ENCODE measurements at regions not wholly inside any gene's neighbourhood (a gene's known extent, or its start where the extent isn't known, plus 50 kb on each side); places are given as distances from the start of the nearest gene placed in this dataset.

DNA sequence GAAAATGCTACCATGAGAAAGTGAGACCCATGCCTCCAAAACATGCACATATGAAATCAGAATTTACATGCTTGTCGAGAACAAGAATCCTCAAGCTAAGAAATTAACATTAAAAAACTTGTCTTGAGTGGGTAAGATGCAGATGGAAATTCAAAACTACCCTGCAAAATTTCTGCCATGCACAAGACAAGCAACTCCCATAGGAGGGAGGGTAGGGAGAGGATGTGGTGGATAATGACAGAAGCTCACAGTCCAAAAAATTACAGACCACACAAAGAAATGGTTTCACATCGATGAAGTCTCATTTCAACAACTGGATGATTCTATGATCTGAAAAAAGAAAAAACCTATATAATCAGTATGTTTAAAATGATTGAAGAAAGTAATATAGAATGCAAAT, 319.9 kb upstream of the PTGER4 start:
- no peaks in the 10 kb centered on the region for H3K9me3 ChIP-seq (ENCODE audit: control insufficient read depth, insufficient read depth, low read depth, low read length)
- H4K20me1 ChIP-seq (ENCODE audit: control insufficient read depth, extremely low read depth, insufficient read depth, low read length), result no peaks in the 10 kb centered on the region
- H2AFZ ChIP-seq (ENCODE audit: low read length), result no peak overlapping the region
- no peak for DNase-seq (ENCODE audit: low read depth in 2 of 2)
- no peaks in the 10 kb centered on the region for H3K36me3 ChIP-seq (ENCODE audit: control insufficient read depth, insufficient read depth, low read length)
- H3K27me3 ChIP-seq (ENCODE audit: control insufficient read depth, insufficient read depth, low read length), result no peaks in the 10 kb centered on the region
- H3K4me2 ChIP-seq (ENCODE audit: extremely low read depth, insufficient read depth, low read length), result no peak overlapping the region
- no peak overlapping the region for H3K27ac ChIP-seq (ENCODE audit: insufficient read depth, low read length)
- H3K79me2 ChIP-seq (ENCODE audit: control insufficient read depth, insufficient read depth, low read length), result no peaks in the 10 kb centered on the region
- no peak overlapping the region for H3K4me3 ChIP-seq (replicated peaks in 1 of 4; ENCODE audit: control extremely low read depth in 1 of 4, insufficient read depth in 1 of 4, low read depth in 3 of 4, low read length in 4 of 4)
- no peaks in the 10 kb centered on the region for H3K4me1 ChIP-seq (ENCODE audit: control insufficient read depth, extremely low read depth, insufficient read depth, low read length)
- TF ChIP-seq EZH2 (IDR thresholded peaks at IDR 0.05; ENCODE audit: low read length, missing control alignments), result no peak
- TF ChIP-seq, protein P1, sequence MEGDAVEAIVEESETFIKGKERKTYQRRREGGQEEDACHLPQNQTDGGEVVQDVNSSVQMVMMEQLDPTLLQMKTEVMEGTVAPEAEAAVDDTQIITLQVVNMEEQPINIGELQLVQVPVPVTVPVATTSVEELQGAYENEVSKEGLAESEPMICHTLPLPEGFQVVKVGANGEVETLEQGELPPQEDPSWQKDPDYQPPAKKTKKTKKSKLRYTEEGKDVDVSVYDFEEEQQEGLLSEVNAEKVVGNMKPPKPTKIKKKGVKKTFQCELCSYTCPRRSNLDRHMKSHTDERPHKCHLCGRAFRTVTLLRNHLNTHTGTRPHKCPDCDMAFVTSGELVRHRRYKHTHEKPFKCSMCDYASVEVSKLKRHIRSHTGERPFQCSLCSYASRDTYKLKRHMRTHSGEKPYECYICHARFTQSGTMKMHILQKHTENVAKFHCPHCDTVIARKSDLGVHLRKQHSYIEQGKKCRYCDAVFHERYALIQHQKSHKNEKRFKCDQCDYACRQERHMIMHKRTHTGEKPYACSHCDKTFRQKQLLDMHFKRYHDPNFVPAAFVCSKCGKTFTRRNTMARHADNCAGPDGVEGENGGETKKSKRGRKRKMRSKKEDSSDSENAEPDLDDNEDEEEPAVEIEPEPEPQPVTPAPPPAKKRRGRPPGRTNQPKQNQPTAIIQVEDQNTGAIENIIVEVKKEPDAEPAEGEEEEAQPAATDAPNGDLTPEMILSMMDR (conservative IDR thresholded peaks at IDR 0.05 in 1 of 2, IDR thresholded peaks at IDR 0.05 in 1 of 2; ENCODE audit: low read depth in 1 of 2, low read length in 2 of 2), result no peak
- no peak overlapping the region for H3K9ac ChIP-seq (ENCODE audit: insufficient read depth, low read length)

DNA sequence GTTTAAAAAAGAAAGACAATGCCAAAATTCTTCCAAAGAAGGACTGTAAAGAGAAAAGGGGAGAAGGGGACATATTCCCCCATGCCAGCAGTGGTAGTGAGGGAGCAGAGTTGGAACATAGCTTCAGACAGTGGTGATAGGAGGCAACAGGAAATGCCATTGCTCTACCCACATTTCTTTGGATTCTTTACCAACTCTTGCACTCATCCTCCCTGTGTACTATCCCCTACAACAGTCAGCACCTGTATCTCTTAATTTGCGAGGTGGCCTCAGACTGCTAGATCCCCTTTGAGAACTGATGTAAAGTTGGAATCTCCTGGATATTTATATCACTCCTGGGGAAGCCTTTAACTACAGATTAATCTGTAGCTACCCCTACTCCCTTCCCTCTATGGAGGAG, 320.6 kb upstream of the PTGER4 start:
- Histone ChIP-seq H3K36me3 (ENCODE audit: control insufficient read depth, insufficient read depth, low read length) (no peaks in the 10 kb centered on the region), H3K9ac (ENCODE audit: insufficient read depth, low read length) (no peak overlapping the region), H3K27ac (ENCODE audit: insufficient read depth, low read length) (no peak overlapping the region), H3K9me3 (ENCODE audit: control insufficient read depth, insufficient read depth, low read depth, low read length) (no peaks in the 10 kb centered on the region), H3K4me1 (ENCODE audit: control insufficient read depth, extremely low read depth, insufficient read depth, low read length) (no peaks in the 10 kb centered on the region), H3K4me2 (ENCODE audit: extremely low read depth, insufficient read depth, low read length) (no peak overlapping the region), H3K27me3 (ENCODE audit: control insufficient read depth, insufficient read depth, low read length) (no peaks in the 10 kb centered on the region), H3K79me2 (ENCODE audit: control insufficient read depth, insufficient read depth, low read length) (no peaks in the 10 kb centered on the region), H2AFZ (ENCODE audit: low read length) (no peak overlapping the region), H3K4me3 (replicated peaks in 1 of 4; ENCODE audit: control extremely low read depth in 1 of 4, insufficient read depth in 1 of 4, low read depth in 3 of 4, low read length in 4 of 4) (no peak overlapping the region), H4K20me1 (ENCODE audit: control insufficient read depth, extremely low read depth, insufficient read depth, low read length) (no peaks in the 10 kb centered on the region)
- DNase-seq (ENCODE audit: low read depth in 2 of 2), result no peak
- TF ChIP-seq EZH2 (IDR thresholded peaks at IDR 0.05; ENCODE audit: low read length, missing control alignments), result no peak
- TF ChIP-seq, protein P1 (conservative IDR thresholded peaks at IDR 0.05 in 1 of 2, IDR thresholded peaks at IDR 0.05 in 1 of 2; ENCODE audit: low read depth in 1 of 2, low read length in 2 of 2), result no peak

DNA sequence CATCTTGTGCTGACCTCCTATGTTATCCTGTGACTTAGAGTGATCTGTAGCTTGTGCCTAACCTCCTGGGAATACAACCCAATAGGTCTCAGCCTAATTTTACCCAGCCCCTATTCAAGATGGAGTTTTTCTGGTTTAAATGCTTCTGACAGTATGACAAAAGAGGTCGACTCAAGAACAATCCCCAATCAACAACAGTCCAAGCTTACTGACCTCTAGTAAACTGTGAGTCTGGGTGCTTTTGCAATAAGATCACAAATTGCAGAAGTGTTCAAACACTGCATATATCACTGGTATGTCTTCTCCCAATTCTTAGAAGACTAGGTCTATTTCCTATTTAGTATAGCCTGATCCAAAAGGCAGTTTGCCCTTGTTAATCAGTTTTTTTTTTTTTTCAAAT, 323.5 kb upstream of the PTGER4 start:
- no peak overlapping the region for H2AFZ ChIP-seq (ENCODE audit: low read length)
- no peak overlapping the region for H3K9ac ChIP-seq (ENCODE audit: insufficient read depth, low read length)
- no peaks in the 10 kb centered on the region for H3K27me3 ChIP-seq (ENCODE audit: control insufficient read depth, insufficient read depth, low read length)
- no peak overlapping the region for H3K4me2 ChIP-seq (ENCODE audit: extremely low read depth, insufficient read depth, low read length)
- TF ChIP-seq EZH2 (IDR thresholded peaks at IDR 0.05; ENCODE audit: low read length, missing control alignments), result no peak
- TF ChIP-seq, protein P1 (conservative IDR thresholded peaks at IDR 0.05 in 1 of 2, IDR thresholded peaks at IDR 0.05 in 1 of 2; ENCODE audit: low read depth in 1 of 2, low read length in 2 of 2), result no peak
- H3K36me3 ChIP-seq (ENCODE audit: control insufficient read depth, insufficient read depth, low read length), result no peaks in the 10 kb centered on the region
- H3K4me3 ChIP-seq (replicated peaks in 1 of 4; ENCODE audit: control extremely low read depth in 1 of 4, insufficient read depth in 1 of 4, low read depth in 3 of 4, low read length in 4 of 4), result no peak overlapping the region
- no peaks in the 10 kb centered on the region for H3K9me3 ChIP-seq (ENCODE audit: control insufficient read depth, insufficient read depth, low read depth, low read length)
- DNase-seq (ENCODE audit: low read depth in 2 of 2), result peak in 1 of 2 donors; percentile 11
- no peak overlapping the region for H3K27ac ChIP-seq (ENCODE audit: insufficient read depth, low read length)
- no peaks in the 10 kb centered on the region for H4K20me1 ChIP-seq (ENCODE audit: control insufficient read depth, extremely low read depth, insufficient read depth, low read length)
- H3K79me2 ChIP-seq (ENCODE audit: control insufficient read depth, insufficient read depth, low read length), result no peaks in the 10 kb centered on the region
- H3K4me1 ChIP-seq (ENCODE audit: control insufficient read depth, extremely low read depth, insufficient read depth, low read length), result no peaks in the 10 kb centered on the region

Measured in fibroblast of lung (primary cell).